Heart left ventricle (tissue), 16 donors: ENCODE measurements at regions not wholly inside any gene's neighbourhood (a gene's known extent, or its start where the extent isn't known, plus 50 kb on each side); places are given as distances from the start of the nearest gene placed in this dataset.

Source experiments
- ATAC-seq, 4 donors: fragments of 200-7000 bp; cut with Tn5 transposase; one replicate each; pipeline ENCODE4 v1.9.1; 2020 to 2022; ENCODE audit warnings: moderate library complexity in 4 of 4, mild to moderate bottlenecking in 3 of 4, moderate number of reproducible peaks in 1 of 4
- DNase-seq, 5 donors: peaks; one replicate each; pipeline ENCODE4 v3.0.0-alpha.2; 2020
- H3K27ac ChIP-seq, 12 donors: fragments of 200-600 bp; sonication (generic) in 4 of 12; one replicate each; pipeline versions ENCODE4 v1.5.0 to v1.8.0; 2016 to 2022; ENCODE audit warnings: mild to moderate bottlenecking in 2 of 12
- H3K27me3 ChIP-seq, 9 donors: fragments of 200-600 bp; sonication (generic) in 2 of 9; one replicate each; pipeline versions ENCODE4 v1.5.1 to v1.8.0; 2016 to 2022; ENCODE audit warnings: mild to moderate bottlenecking in 3 of 9
- H3K36me3 ChIP-seq, 9 donors: fragments of 200-600 bp; sonication (generic) in 2 of 9; one replicate each; pipeline versions ENCODE4 v1.5.0 to v1.8.0; 2018 to 2022; ENCODE audit warnings: mild to moderate bottlenecking in 2 of 9
- H3K4me1 ChIP-seq, 12 donors: fragments of 200-600 bp; sonication (generic) in 4 of 12; one replicate each; pipeline versions ENCODE4 v1.5.0 to v1.8.0; 2016 to 2022; ENCODE audit warnings: mild to moderate bottlenecking in 3 of 12
- H3K4me3 ChIP-seq, 12 donors: fragments of 200-600 bp; sonication (generic) in 4 of 12; one replicate each; pipeline versions ENCODE4 v1.5.0 to v1.8.0; 2017 to 2022; ENCODE audit warnings: mild to moderate bottlenecking in 9 of 12, moderate library complexity in 4 of 12
- H3K9me3 ChIP-seq, 12 donors: fragments of 200-600 bp; sonication (generic) in 4 of 12; one replicate each; pipeline versions ENCODE4 v1.5.0 to v1.8.0; 2016 to 2022; ENCODE audit warnings: mild to moderate bottlenecking in 1 of 12
- CTCF ChIP-seq, 12 donors: fragments of 200-600 bp; sonication (generic) in 4 of 12; IDR thresholded peaks; one replicate each; pipeline versions ENCODE4 v1.5.0 to v1.8.0; 2018 to 2022; ENCODE audit warnings: antibody characterized with exemption in 12 of 12, mild to moderate bottlenecking in 5 of 12
- POLR2A ChIP-seq, 2 donors: fragments of 450-650 bp; IDR thresholded peaks; one replicate each; pipeline ENCODE4 v1.6.1; 2017; ENCODE audit warnings: antibody characterized with exemption in 2 of 2, mild to moderate bottlenecking in 2 of 2, moderate library complexity in 2 of 2
- WGBS, 4 donors: extraction: QIAGEN DNeasy Blood & Tissue Kit in 2 of 4; methylation state at CpG; one replicate each; pipeline versions ENCODE4 v1.1.5 to v1.1.7; 2013 to 2018; 5-methylcytosine and 5-hydroxymethylcytosine counted together
- intact Hi-C, 10 donors: fragments of 100-400 bp; cut with DNase I; formaldehyde crosslinking; loops; one replicate each; pipeline versions ENCODE4 v1.11.1 to v1.14.2; 2022
- donor health status: ischemic (EF 13 %, LVEDD 7.1; RV severe dilation, severe dysfunction).
- donor health status: healthy with polysubstance abuse.
- donor health status: DM: no; HTN: yes; CAD: no.
- donor health status: DM: no; HTN: no; CAD: no.
- donor health status: ischemic (EF 25% LVEDD 6.9; RV normal size, moderate dysfunction).
- donor health status: ischemic (EF 25% LVEDD 5.7; RV mildly dilated, moderate dysfunction).
- donor health status: healthy.
- donor health status: DM: yes; HTN: yes; CAD: no.
- donor health status: ischemic (EF 35%, LVEDD 5.7; RV mildly dilated, moderate dysfunction).
- donor health status: nonischemic (EF 11% LVEDD 7.7; RV severe dilation, severe dysfunction).
- donor health status: DM: yes; HTN: yes; CAD: no.
- donor health status: PGD.
- donor health status: ischemic (EF 29% LVEDD 5.4; RV normal size, mild dysfunction).
- donor health status: nonischemic (EF 23%, LVEDD 6.1; RV moderate dilation, normal function).

DNA sequence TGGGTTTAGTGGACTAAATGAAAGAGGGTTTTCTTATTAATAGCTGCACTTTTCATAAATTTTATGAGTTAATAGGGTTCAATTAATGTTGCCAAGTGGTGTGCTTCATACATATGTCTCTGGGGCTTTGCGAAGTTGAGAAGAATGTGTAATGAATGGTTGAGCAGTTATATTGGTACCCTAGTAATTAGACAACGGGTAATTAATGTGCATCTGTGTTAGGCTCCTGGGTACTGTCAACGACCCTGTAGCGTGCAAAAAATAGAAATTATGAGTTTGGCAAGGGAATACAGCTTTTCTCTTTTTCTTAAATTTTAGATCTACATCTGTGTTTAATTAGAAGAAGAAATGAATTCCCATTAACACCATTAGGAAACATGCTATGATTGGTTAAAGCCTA, 1027.7 kb downstream of the ARAP2 start:
- intact Hi-C loops: no loop called here
- TF ChIP-seq CTCF (IDR thresholded peaks at IDR 0.05) (no peak), POLR2A (IDR thresholded peaks at IDR 0.05) (no peak)
- no peaks in the 10 kb centered on the region for H3K36me3 ChIP-seq
- no peaks in the 10 kb centered on the region for H3K9me3 ChIP-seq
- no peak overlapping the region for H3K4me3 ChIP-seq
- no peak for ATAC-seq
- no peaks in the 10 kb centered on the region for H3K4me1 ChIP-seq
- DNase-seq: no peak
- H3K27ac ChIP-seq: no peak overlapping the region
- no peaks in the 10 kb centered on the region for H3K27me3 ChIP-seq
- 77 to 83% (median 81%) methylated on average over 4 of the region's 4 CpGs for WGBS, 4 donors

- Histone ChIP-seq H3K9me3 (no peaks in the 10 kb centered on the region), H3K4me1 (no peaks in the 10 kb centered on the region), H3K4me3 (no peak overlapping the region), H3K27me3 (no peaks in the 10 kb centered on the region), H3K27ac (no peak overlapping the region), H3K36me3 (no peaks in the 10 kb centered on the region)
- no peak for ATAC-seq
- 52 to 58% (median 56%) methylated on average over 1 of the region's 1 CpG for WGBS, 4 donors
- TF ChIP-seq CTCF (IDR thresholded peaks at IDR 0.05): no peak
- TF ChIP-seq POLR2A (IDR thresholded peaks at IDR 0.05): no peak
- intact Hi-C loops: no loop called here
- no peak for DNase-seq
Observed at GRCh38 chr4:35217331-35217730, 1027.0 kb downstream of the ARAP2 start.

GRCh38 chr4:35228313-35228712, 1016.0 kb downstream of the ARAP2 start:
- TF ChIP-seq CTCF (IDR thresholded peaks at IDR 0.05) (no peak), POLR2A (IDR thresholded peaks at IDR 0.05) (no peak)
- no peak overlapping the region for H3K4me3 ChIP-seq
- WGBS, 4 donors: 74 to 84% (median 83%) methylated on average over 1 of the region's 1 CpG
- no peaks in the 10 kb centered on the region for H3K4me1 ChIP-seq
- H3K9me3 ChIP-seq: peaks cover 0 to 4% (median 0%) of the 10 kb centered on the region in 12 donors
- intact Hi-C loops: no loop called here
- no peak for DNase-seq
- H3K27me3 ChIP-seq: no peaks in the 10 kb centered on the region
- no peak for ATAC-seq
- H3K36me3 ChIP-seq: no peaks in the 10 kb centered on the region
- H3K27ac ChIP-seq: no peak overlapping the region

DNA sequence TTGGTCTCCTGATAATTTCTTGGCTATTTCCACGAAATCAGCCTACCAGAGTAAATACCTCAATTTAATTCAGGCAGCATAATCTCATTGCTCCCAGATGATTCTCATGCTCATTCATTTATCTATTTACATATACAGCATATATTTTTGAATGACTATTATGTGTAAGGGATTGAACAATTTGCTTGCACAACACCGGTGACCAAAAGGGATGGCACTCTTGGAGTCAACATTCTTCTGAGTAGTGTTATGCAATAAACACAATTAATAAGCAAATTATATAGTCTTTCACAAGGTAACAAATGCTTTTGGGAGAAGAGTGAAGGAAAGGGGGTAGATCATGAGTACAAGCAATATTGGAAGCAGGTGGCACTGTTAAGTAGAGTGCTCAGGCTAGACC, 1015.3 kb downstream of the ARAP2 start:
- TF ChIP-seq CTCF (IDR thresholded peaks at IDR 0.05) (no peak), POLR2A (IDR thresholded peaks at IDR 0.05) (no peak)
- Histone ChIP-seq H3K27ac (no peak overlapping the region), H3K36me3 (no peaks in the 10 kb centered on the region), H3K4me3 (no peak overlapping the region), H3K4me1 (no peaks in the 10 kb centered on the region), H3K27me3 (no peaks in the 10 kb centered on the region), H3K9me3 (peaks cover 0 to 5% (median 0%) of the 10 kb centered on the region in 12 donors)
- intact Hi-C loops: no loop called here
- 66 to 68% (median 68%) methylated on average over 2 of the region's 2 CpGs for WGBS, 4 donors
- ATAC-seq: no peak
- no peak for DNase-seq
